Neural progenitor cell (in vitro differentiated cells): ENCODE measurements at regions not wholly inside any gene's neighbourhood (a gene's known extent, or its start where the extent isn't known, plus 50 kb on each side); places are given as distances from the start of the nearest gene placed in this dataset.
A peak's percentile ranks its signal among the peaks of the same experiment; 100 is the strongest.

Experiments
- DNase-seq: peaks from one replicate; pipeline ENCODE4 v3.0.0-alpha.2; 2016; ENCODE audit warnings: low spot score
- H2AFZ ChIP-seq: fragments of 200-600 bp; sonication (generic); replicated peaks from 2 replicates; pipeline ENCODE4 v1.6.1; 2016; ENCODE audit warnings: antibody characterized with exemption
- H3F3A ChIP-seq: fragments of 200-600 bp; sonication (generic); 2 replicates; pipeline ENCODE4 v1.6.1; 2016; ENCODE audit warnings: antibody characterized with exemption, low read depth
- H3K27ac ChIP-seq: fragments of 200-600 bp; sonication (generic); 2 replicates; pipeline ENCODE4 v1.5.1; 2016; ENCODE audit warnings: mild to moderate bottlenecking
- H3K27me3 ChIP-seq: fragments of 200-600 bp; sonication (generic); 2 replicates; pipeline ENCODE4 v1.6.1; 2016; ENCODE audit warnings: mild to moderate bottlenecking, moderate library complexity
- H3K36me3 ChIP-seq: fragments of 200-600 bp; sonication (generic); 2 replicates; pipeline ENCODE4 v1.5.1; 2016
- H3K4me1 ChIP-seq: fragments of 200-600 bp; sonication (generic); 2 replicates; pipeline ENCODE4 v1.6.1; 2016; ENCODE audit warnings: mixed run types
- H3K4me2 ChIP-seq: fragments of 200-600 bp; sonication (generic); 2 replicates; pipeline ENCODE4 v1.6.1; 2016
- H3K4me3 ChIP-seq: fragments of 200-600 bp; sonication (generic); 2 replicates; pipeline ENCODE4 v1.5.1; 2016
- H3K79me2 ChIP-seq: fragments of 200-600 bp; sonication (generic); 2 replicates; pipeline ENCODE4 v1.6.1; 2016; ENCODE audit warnings: low read depth
- H3K9ac ChIP-seq: fragments of 200-600 bp; sonication (generic); 2 replicates; pipeline ENCODE4 v1.6.1; 2016
- H3K9me3 ChIP-seq: fragments of 200-600 bp; sonication (generic); 2 replicates; pipeline ENCODE4 v1.5.1; 2016; ENCODE audit warnings: low read depth
- H4K20me1 ChIP-seq: fragments of 200-600 bp; sonication (generic); 2 replicates; pipeline ENCODE4 v1.6.1; 2016; ENCODE audit warnings: low read depth
- H3K27ac Mint-ChIP-seq: 3 replicates; pipeline ENCODE4 v1.8.0; 2021; ENCODE audit warnings: mixed read lengths
- H3K27me3 Mint-ChIP-seq: 2 replicates; pipeline ENCODE4 v1.8.0; 2022; ENCODE audit warnings: low read depth, mild to moderate bottlenecking, inconsistent platforms, moderate library complexity, mixed read lengths; ENCODE audit not compliant: insufficient read depth
- H3K36me3 Mint-ChIP-seq: 3 replicates; pipeline ENCODE4 v1.8.0; 2021; ENCODE audit warnings: mixed read lengths
- H3K4me1 Mint-ChIP-seq: 3 replicates; pipeline ENCODE4 v1.8.0; 2021; ENCODE audit warnings: mixed read lengths
- H3K4me3 Mint-ChIP-seq: 3 replicates; pipeline ENCODE4 v1.8.0; 2021; ENCODE audit warnings: mild to moderate bottlenecking, moderate library complexity, mixed read lengths
- H3K9me3 Mint-ChIP-seq: 3 replicates; pipeline ENCODE4 v1.8.0; 2020; ENCODE audit warnings: mixed read lengths
- CTCF ChIP-seq: fragments of 200-600 bp; sonication (generic); IDR thresholded peaks from 2 replicates; pipeline ENCODE4 v1.5.1; 2017; ENCODE audit warnings: antibody characterized with exemption, mild to moderate bottlenecking
- EZH2 ChIP-seq: fragments of 200-600 bp; sonication (generic); IDR thresholded peaks from 2 replicates; pipeline ENCODE4 v1.6.1; 2017; ENCODE audit warnings: antibody characterized with exemption, mild to moderate bottlenecking, moderate library complexity
- EZH2phosphoT487 ChIP-seq: fragments of 200-600 bp; sonication (generic); IDR thresholded peaks from 2 replicates; pipeline ENCODE4 v1.6.1; 2017; ENCODE audit warnings: antibody characterized with exemption

GRCh38 chr6:9272671-9273070 is 837.3 kb upstream of the SLC35B3 start:
- DNase-seq, result no peak
- Mint-ChIP-seq H3K9me3 (peaks cover 9% of the 10 kb centered on the region), H3K4me3 (no peak overlapping the region), H3K4me1 (no peaks in the 10 kb centered on the region), H3K27me3 (no peaks in the 10 kb centered on the region), H3K27ac (no peak overlapping the region), H3K36me3 (no peaks in the 10 kb centered on the region)
- no peaks in the 10 kb centered on the region for H4K20me1 ChIP-seq
- H3K4me1 ChIP-seq, result no peaks in the 10 kb centered on the region
- no peaks in the 10 kb centered on the region for H3F3A ChIP-seq
- H2AFZ ChIP-seq, result no peak overlapping the region
- no peaks in the 10 kb centered on the region for H3K27me3 ChIP-seq
- TF ChIP-seq CTCF, result no peak
- no peak for TF ChIP-seq EZH2phosphoT487
- TF ChIP-seq EZH2, result no peak
- no peaks in the 10 kb centered on the region for H3K36me3 ChIP-seq
- no peaks in the 10 kb centered on the region for H3K9me3 ChIP-seq
- no peaks in the 10 kb centered on the region for H3K79me2 ChIP-seq
- H3K27ac ChIP-seq, result no peak overlapping the region
- H3K4me2 ChIP-seq, result no peak overlapping the region
- no peak overlapping the region for H3K9ac ChIP-seq
- H3K4me3 ChIP-seq, result no peak overlapping the region

DNA sequence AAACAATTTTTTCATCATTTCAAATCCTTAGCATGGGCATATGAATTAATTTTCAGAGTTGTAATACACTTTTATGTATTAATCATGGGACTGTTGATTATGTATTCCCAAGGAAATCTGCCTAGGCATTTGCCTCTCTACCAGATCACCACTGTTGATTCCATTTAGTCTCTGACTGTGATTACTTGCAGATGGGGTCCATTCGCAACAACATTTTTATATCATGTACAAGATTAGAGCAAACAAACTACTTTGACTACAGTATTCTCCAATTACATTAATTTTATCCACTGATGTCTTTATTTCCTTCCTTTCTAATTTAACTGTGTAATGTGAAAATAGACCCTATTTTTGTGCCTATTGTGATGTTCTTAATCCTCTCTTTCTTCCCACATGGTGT is 831.4 kb upstream of the SLC35B3 start:
- Mint-ChIP-seq H3K4me3 (no peak overlapping the region), H3K36me3 (peaks cover under 1% of the 10 kb centered on the region), H3K9me3 (peaks cover 8% of the 10 kb centered on the region), H3K27me3 (no peaks in the 10 kb centered on the region), H3K4me1 (no peaks in the 10 kb centered on the region), H3K27ac (no peak overlapping the region)
- no peak for TF ChIP-seq EZH2phosphoT487
- no peak for TF ChIP-seq EZH2
- no peak for TF ChIP-seq CTCF
- Histone ChIP-seq H4K20me1 (no peaks in the 10 kb centered on the region), H3K79me2 (no peaks in the 10 kb centered on the region), H3K9me3 (peaks cover 6% of the 10 kb centered on the region), H2AFZ (no peak overlapping the region), H3K4me2 (peak overlapping the region; percentile 45), H3K27ac (peak overlapping the region; percentile 48), H3K36me3 (no peaks in the 10 kb centered on the region), H3K27me3 (no peaks in the 10 kb centered on the region), H3K9ac (no peak overlapping the region), H3F3A (peaks cover 10% of the 10 kb centered on the region), H3K4me3 (no peak overlapping the region), H3K4me1 (peaks cover 12% of the 10 kb centered on the region)
- no peak for DNase-seq

GRCh38 chr6:9257215-9257614 is 821.9 kb upstream of the SLC35B3 start:
- Histone ChIP-seq H3K9ac (no peak overlapping the region), H3K27ac (no peak overlapping the region), H3F3A (no peaks in the 10 kb centered on the region), H3K4me3 (no peak overlapping the region), H3K36me3 (no peaks in the 10 kb centered on the region), H3K4me1 (peaks cover 12% of the 10 kb centered on the region), H3K79me2 (no peaks in the 10 kb centered on the region), H3K27me3 (no peaks in the 10 kb centered on the region), H4K20me1 (no peaks in the 10 kb centered on the region), H3K9me3 (no peaks in the 10 kb centered on the region), H3K4me2 (no peak overlapping the region), H2AFZ (no peak overlapping the region)
- Mint-ChIP-seq H3K27me3 (no peaks in the 10 kb centered on the region), H3K27ac (no peak overlapping the region), H3K36me3 (peaks cover 2% of the 10 kb centered on the region), H3K4me3 (no peak overlapping the region), H3K9me3 (peaks cover 14% of the 10 kb centered on the region), H3K4me1 (peaks cover 6% of the 10 kb centered on the region)
- DNase-seq, result no peak
- TF ChIP-seq EZH2phosphoT487 (no peak), CTCF (no peak), EZH2 (no peak)
